ENCODE measurements at regions not wholly inside any gene's neighbourhood (a gene's known extent, or its start where the extent isn't known, plus 50 kb on each side); places are given as distances from the start of the nearest gene placed in this dataset.

GRCh38 chr4:138912704-138913340 lies 102.8 kb upstream of the NOCT start:
- no peak for DNase-seq (ENCODE audit: low read depth, low spot score)
- ChIA-PET POLR2A (no interaction called here), CTCF (no interaction called here)
- Histone ChIP-seq H3K27ac (ENCODE audit: low read depth, low read length) (no peak overlapping the region), H3K4me3 (ENCODE audit: low read depth, low read length) (no peak overlapping the region), H3K9me3 (ENCODE audit: control insufficient read depth, insufficient read depth, low read length) (no peaks in the 10 kb centered on the region), H3K27me3 (ENCODE audit: control insufficient read depth, insufficient read depth, low read length) (peaks cover 4% of the 10 kb centered on the region)
- TF ChIP-seq, protein P1, sequence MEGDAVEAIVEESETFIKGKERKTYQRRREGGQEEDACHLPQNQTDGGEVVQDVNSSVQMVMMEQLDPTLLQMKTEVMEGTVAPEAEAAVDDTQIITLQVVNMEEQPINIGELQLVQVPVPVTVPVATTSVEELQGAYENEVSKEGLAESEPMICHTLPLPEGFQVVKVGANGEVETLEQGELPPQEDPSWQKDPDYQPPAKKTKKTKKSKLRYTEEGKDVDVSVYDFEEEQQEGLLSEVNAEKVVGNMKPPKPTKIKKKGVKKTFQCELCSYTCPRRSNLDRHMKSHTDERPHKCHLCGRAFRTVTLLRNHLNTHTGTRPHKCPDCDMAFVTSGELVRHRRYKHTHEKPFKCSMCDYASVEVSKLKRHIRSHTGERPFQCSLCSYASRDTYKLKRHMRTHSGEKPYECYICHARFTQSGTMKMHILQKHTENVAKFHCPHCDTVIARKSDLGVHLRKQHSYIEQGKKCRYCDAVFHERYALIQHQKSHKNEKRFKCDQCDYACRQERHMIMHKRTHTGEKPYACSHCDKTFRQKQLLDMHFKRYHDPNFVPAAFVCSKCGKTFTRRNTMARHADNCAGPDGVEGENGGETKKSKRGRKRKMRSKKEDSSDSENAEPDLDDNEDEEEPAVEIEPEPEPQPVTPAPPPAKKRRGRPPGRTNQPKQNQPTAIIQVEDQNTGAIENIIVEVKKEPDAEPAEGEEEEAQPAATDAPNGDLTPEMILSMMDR (IDR thresholded peaks at IDR 0.05; ENCODE audit: low read depth, low read length), result no peak

DNA sequence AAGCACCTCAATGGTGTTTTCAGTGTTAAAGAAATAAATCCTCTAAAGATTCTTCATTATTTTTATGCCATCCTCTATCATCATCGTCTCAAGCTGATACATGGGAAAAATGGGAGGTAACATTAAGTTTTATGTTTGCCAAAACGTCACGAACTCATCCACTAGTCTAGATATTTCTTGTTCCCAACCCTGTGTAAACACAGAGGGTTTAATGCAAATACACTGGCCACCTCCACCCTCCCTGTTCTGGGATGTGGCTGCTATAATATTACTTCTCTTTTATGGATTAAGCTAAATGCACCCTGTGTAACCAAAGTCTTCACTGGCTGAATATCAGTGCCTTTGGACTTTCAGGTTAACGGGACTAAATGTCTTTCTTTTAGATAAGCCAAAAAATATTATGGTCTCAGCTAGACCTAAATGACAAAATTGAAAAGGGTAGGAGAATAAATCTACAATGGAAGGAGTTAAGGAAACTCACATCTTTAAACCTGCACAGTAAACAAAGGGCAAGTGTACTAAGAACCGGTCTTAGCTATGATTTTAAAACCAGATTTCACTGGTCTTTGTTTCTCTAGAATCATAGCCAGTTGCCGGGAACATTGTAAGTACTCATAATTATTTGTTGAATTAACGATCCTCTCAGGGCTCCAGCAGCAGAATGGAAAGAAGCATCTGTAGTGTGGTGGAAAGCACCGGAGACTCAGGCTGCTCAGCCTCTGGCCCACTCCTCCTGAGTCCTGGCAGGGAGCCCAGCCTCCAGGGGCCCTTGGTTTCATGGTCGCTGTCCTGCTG lies 103.5 kb upstream of the NOCT start:
- ChIA-PET POLR2A (no interaction called here), CTCF (interaction anchor here (1.0 to 1.8 kb wide), 2 partner anchors 10 to 41 kb away, joined by 5 read pairs; no protein-coding TSS in a partner anchor)
- H3K27me3 ChIP-seq (ENCODE audit: control insufficient read depth, insufficient read depth, low read length), result peaks cover 4% of the 10 kb centered on the region
- no peak for DNase-seq (ENCODE audit: low read depth, low spot score)
- H3K9me3 ChIP-seq (ENCODE audit: control insufficient read depth, insufficient read depth, low read length), result no peaks in the 10 kb centered on the region
- TF ChIP-seq, protein P1 (IDR thresholded peaks at IDR 0.05; ENCODE audit: low read depth, low read length), result no peak
- no peak overlapping the region for H3K4me3 ChIP-seq (ENCODE audit: low read depth, low read length)
- H3K27ac ChIP-seq (ENCODE audit: low read depth, low read length), result no peak overlapping the region

DNA sequence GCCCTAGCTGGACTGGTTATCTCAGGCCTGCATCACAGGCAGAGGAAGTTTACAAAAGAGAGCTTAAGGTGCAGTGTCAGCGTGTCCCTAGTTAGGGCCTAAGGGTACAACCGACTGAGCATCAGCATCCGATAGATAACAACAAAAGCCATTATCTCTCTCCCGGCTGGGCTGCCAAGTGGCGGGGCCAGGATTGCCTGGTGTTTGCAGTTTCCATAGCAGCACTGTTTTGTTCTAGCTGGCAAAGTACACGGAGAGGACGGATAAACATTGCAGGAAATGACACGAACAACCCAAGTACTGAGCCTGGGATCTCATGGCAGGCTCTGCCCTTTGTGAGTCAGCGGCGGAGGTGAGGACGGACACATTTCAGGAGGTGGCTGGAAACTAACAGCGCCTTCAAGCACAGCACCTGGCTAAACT lies 104.7 kb upstream of the NOCT start:
- peaks cover 4% of the 10 kb centered on the region for H3K27me3 ChIP-seq (ENCODE audit: control insufficient read depth, insufficient read depth, low read length)
- ChIA-PET CTCF (interaction anchor here (1.8 to 2.0 kb wide), 3 partner anchors 9 to 27 kb away, joined by 5 to 8 read pairs (median 7); no protein-coding TSS in a partner anchor), POLR2A (no interaction called here)
- peak; percentile 57 for DNase-seq (ENCODE audit: low read depth, low spot score)
- H3K4me3 ChIP-seq (ENCODE audit: low read depth, low read length), result peak overlapping the region; percentile 20
- peak overlapping the region; percentile 31 for H3K27ac ChIP-seq (ENCODE audit: low read depth, low read length)
- TF ChIP-seq, protein P1 (IDR thresholded peaks at IDR 0.05; ENCODE audit: low read depth, low read length), result no peak
- H3K9me3 ChIP-seq (ENCODE audit: control insufficient read depth, insufficient read depth, low read length), result no peaks in the 10 kb centered on the region

DNA sequence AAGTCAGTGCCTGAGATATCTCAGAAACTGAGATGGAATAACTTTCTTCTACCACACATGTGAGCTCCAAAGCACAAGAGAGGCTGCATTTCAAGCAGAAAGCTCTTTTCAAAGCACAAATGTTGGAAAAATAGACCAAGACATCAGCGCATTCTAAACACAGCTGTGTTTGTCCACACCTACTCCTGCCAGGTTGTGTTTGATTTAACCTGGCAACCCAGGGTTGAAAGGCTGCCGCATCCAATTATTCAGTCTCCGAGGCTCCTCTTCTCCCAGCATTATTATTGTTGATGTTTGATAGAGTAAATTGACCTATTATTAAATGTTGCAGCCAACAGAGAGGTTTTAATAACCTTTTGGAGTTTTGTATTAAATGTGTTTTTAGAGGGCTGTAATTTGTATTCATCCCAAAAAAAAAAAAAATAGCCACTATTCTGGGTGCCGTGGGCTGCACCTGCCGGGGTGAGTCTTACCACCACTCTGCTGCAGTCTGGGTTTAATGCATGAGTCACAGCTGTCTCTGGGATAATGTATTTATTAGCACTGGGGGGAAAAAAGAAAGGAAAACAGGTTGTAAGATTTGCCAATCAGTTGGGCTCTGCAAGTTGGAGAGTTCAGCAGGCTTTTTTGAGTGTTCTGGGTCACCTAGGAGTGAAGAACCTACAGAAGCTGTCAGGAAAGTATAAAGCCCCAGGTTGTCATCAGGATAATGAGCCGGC lies 105.2 kb upstream of the NOCT start:
- POLR2A ChIA-PET, result no interaction called here
- Histone ChIP-seq H3K27ac (ENCODE audit: low read depth, low read length) (peak overlapping the region; percentile 31), H3K9me3 (ENCODE audit: control insufficient read depth, insufficient read depth, low read length) (no peaks in the 10 kb centered on the region), H3K4me3 (ENCODE audit: low read depth, low read length) (peak overlapping the region; percentile 20), H3K27me3 (ENCODE audit: control insufficient read depth, insufficient read depth, low read length) (peaks cover 4% of the 10 kb centered on the region)
- TF ChIP-seq, protein P1 (IDR thresholded peaks at IDR 0.05; ENCODE audit: low read depth, low read length), result no peak
- DNase-seq (ENCODE audit: low read depth, low spot score), result peak; percentile 13
- CTCF ChIA-PET, result interaction anchor here (0.7 to 2.0 kb wide), 5 partner anchors 9 to 39 kb away, joined by 4 to 9 read pairs (median 7); no protein-coding TSS in a partner anchor
